ENCODE measurements at regions not wholly inside any gene's neighbourhood (a gene's known extent, or its start where the extent isn't known, plus 50 kb on each side); places are given as distances from the start of the nearest gene placed in this dataset.

DNA sequence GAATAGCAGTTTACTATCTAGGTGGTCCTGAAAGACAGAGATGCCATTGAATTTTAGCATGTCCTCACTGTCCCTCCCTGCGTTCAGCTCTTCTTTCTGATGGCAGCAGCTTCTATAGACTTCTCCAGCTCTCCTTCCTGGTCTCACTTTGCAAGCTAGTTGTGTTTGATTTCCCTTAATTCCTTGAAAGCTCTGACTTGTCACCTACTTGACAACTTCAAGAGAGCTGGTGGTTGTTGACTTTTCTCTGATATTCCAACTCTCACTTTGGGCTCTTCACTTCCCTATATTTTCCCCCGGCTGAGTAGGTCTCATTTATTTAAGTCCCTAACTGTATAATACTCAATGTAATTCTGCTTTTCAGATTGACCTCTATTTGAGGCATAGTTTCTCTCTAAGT lies 1825.0 kb upstream of the RAG2 start:
- WGBS, 5 donors: 58 to 74% (median 65%) methylated on average over 2 of the region's 2 CpGs
- TF ChIP-seq POLR2A (IDR thresholded peaks at IDR 0.05) (no peak), POLR2AphosphoS5 (IDR thresholded peaks at IDR 0.05) (no peak)
- TF ChIP-seq, protein P1, sequence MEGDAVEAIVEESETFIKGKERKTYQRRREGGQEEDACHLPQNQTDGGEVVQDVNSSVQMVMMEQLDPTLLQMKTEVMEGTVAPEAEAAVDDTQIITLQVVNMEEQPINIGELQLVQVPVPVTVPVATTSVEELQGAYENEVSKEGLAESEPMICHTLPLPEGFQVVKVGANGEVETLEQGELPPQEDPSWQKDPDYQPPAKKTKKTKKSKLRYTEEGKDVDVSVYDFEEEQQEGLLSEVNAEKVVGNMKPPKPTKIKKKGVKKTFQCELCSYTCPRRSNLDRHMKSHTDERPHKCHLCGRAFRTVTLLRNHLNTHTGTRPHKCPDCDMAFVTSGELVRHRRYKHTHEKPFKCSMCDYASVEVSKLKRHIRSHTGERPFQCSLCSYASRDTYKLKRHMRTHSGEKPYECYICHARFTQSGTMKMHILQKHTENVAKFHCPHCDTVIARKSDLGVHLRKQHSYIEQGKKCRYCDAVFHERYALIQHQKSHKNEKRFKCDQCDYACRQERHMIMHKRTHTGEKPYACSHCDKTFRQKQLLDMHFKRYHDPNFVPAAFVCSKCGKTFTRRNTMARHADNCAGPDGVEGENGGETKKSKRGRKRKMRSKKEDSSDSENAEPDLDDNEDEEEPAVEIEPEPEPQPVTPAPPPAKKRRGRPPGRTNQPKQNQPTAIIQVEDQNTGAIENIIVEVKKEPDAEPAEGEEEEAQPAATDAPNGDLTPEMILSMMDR (IDR thresholded peaks at IDR 0.05 in 8 of 11, conservative IDR thresholded peaks at IDR 0.05 in 3 of 11): no peak
- no peak for DNase-seq

GRCh38 chr11:38416141-38416540 lies 1818.1 kb upstream of the RAG2 start:
- H3K9me3 ChIP-seq: peaks cover 0 to 38% (median 14%) of the 10 kb centered on the region in 8 donors
- no peaks in the 10 kb centered on the region for H3K36me3 ChIP-seq
- H3K27me3 ChIP-seq (replicated peaks in 1 of 7): no peaks in the 10 kb centered on the region
- intact Hi-C loops (cut with DNase I; ENCODE audit: low total_unique reads): no loop called here
- no peak overlapping the region for H3K4me3 ChIP-seq
- no peak overlapping the region for H3K27ac ChIP-seq
- H3K4me1 ChIP-seq: no peaks in the 10 kb centered on the region
- DNase-seq: no peak
- WGBS, 5 donors: 59 to 71% (median 67%) methylated on average over 4 of the region's 4 CpGs
- no peak for TF ChIP-seq POLR2AphosphoS5 (IDR thresholded peaks at IDR 0.05)
- TF ChIP-seq, protein P1 (IDR thresholded peaks at IDR 0.05 in 8 of 11, conservative IDR thresholded peaks at IDR 0.05 in 3 of 11): no peak
- TF ChIP-seq POLR2A (IDR thresholded peaks at IDR 0.05): no peak

More for the DNA sequence above, 1825.0 kb upstream of the RAG2 start:
- peaks cover 0 to 19% (median 1%) of the 10 kb centered on the region in 8 donors for H3K9me3 ChIP-seq
- H3K27ac ChIP-seq: no peak overlapping the region
- H3K36me3 ChIP-seq: no peaks in the 10 kb centered on the region
- no peaks in the 10 kb centered on the region for H3K4me1 ChIP-seq
- H3K4me3 ChIP-seq: no peak overlapping the region
- no peaks in the 10 kb centered on the region for H3K27me3 ChIP-seq (replicated peaks in 1 of 7)
- intact Hi-C loops (cut with DNase I; ENCODE audit: low total_unique reads): no loop called here

GRCh38 chr11:38411149-38411548 lies 1813.1 kb upstream of the RAG2 start:
- Histone ChIP-seq H3K4me3 (no peak overlapping the region), H3K27ac (no peak overlapping the region), H3K9me3 (peaks cover 0 to 31% (median 3%) of the 10 kb centered on the region in 8 donors), H3K36me3 (no peaks in the 10 kb centered on the region), H3K27me3 (replicated peaks in 1 of 7) (no peaks in the 10 kb centered on the region), H3K4me1 (no peaks in the 10 kb centered on the region)
- WGBS, 5 donors: 70 to 86% (median 75%) methylated on average over 2 of the region's 2 CpGs
- no peak for TF ChIP-seq POLR2AphosphoS5 (IDR thresholded peaks at IDR 0.05)
- TF ChIP-seq POLR2A (IDR thresholded peaks at IDR 0.05): no peak
- TF ChIP-seq, protein P1 (IDR thresholded peaks at IDR 0.05 in 8 of 11, conservative IDR thresholded peaks at IDR 0.05 in 3 of 11): no peak
- intact Hi-C loops (cut with DNase I; ENCODE audit: low total_unique reads): no loop called here
- no peak for DNase-seq

DNA sequence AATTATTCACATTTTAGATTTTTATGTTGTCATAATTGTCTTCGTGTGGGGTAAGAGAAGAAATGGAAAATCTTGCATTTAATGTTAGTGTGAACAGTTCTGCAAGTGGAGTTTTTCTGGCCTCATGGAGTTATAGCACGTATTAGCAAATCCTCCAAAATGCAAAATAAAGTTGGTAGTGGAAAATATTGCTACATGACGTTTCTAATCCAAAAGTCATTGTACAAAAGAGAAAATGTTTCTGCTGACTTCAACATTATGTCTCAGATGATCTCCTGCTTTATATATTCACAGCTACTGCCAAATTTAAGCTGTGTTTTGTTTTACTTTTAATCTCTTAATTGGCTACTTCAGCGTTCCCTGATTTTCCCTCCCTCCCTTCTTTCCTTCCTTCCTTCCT lies 1804.0 kb upstream of the RAG2 start:
- no peak overlapping the region for H3K27ac ChIP-seq
- H3K27me3 ChIP-seq (replicated peaks in 1 of 7): no peaks in the 10 kb centered on the region
- H3K9me3 ChIP-seq: peaks cover 0 to 32% (median 19%) of the 10 kb centered on the region in 8 donors
- 57 to 74% (median 60%) methylated on average over 4 of the region's 4 CpGs for WGBS, 5 donors
- TF ChIP-seq, protein P1 (IDR thresholded peaks at IDR 0.05 in 8 of 11, conservative IDR thresholded peaks at IDR 0.05 in 3 of 11): no peak
- TF ChIP-seq POLR2AphosphoS5 (IDR thresholded peaks at IDR 0.05) (no peak), POLR2A (IDR thresholded peaks at IDR 0.05) (no peak)
- intact Hi-C loops (cut with DNase I; ENCODE audit: low total_unique reads): no loop called here
- no peaks in the 10 kb centered on the region for H3K4me1 ChIP-seq
- no peak overlapping the region for H3K4me3 ChIP-seq
- no peaks in the 10 kb centered on the region for H3K36me3 ChIP-seq
- no peak for DNase-seq

All from spleen (tissue), 11 donors.